HG03066 (cell line): ENCODE measurements at regions not wholly inside any gene's neighbourhood (a gene's known extent, or its start where the extent isn't known, plus 50 kb on each side); places are given as distances from the start of the nearest gene placed in this dataset.
"Not testable (repeated sequence)": the region's sequence is repeated elsewhere in the genome, so short reads cannot be mapped to it uniquely, and the experiment has no call there.

Experiments used
- ATAC-seq: cut with Tn5 transposase; IDR thresholded peaks from one replicate; pipeline ENCODE4 v1.9.1; 2021; ENCODE audit warnings: low read depth; ENCODE audit not compliant: unreplicated experiment

DNA sequence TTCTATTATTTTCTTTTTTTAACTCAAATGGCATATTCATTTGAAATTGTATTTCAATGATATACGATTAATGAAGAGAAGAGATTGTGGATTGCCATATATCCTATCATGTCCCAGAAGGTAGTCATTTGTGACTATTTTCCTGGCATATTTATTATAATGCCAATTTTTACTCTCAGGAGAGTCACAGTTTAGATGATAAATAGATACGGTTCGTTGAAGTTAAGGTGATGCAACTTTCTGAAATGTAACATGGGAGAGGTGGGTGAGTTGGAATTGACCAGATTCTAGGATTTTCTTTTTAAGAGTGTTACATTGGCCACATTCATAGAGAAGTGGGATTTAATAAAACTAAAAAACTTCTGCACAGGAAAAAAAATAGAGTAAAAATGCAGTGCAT is 1138.5 kb downstream of the NCAM2 start:
- ATAC-seq, result no peak

DNA sequence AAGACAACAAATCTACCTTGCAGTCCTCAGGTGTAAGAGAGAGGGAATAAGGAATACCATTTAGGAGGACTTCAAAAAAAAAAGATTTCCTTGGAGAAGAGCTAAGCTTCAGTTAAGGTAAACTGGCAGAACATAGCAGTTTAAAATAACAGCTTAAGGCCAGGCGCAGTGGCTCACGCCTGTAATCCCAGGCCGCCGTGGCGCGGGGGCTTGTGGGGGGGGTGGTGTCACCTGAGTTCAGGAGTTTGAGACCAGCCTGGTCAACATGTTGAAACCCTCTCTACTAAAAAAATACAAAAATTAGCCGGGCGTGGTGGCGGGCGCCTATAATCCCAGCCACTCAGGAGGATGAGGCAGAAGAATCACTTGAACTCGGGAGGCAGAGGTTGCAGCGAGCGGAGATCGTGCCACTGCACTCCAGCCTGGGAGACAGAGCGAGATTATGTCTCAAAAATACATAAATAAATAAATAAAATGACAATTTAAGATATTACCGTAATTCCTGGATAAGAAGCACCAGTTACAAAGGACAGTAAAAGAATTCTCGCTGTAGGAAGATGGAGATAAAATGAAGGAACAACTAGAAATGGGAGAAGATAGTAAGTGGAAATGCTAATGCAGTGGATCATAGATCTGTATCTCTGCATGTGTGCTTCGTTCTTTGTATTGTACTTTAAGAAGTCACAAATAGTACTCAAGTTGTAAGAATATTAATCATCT is 1140.2 kb downstream of the NCAM2 start:
- ATAC-seq, result no peak

DNA sequence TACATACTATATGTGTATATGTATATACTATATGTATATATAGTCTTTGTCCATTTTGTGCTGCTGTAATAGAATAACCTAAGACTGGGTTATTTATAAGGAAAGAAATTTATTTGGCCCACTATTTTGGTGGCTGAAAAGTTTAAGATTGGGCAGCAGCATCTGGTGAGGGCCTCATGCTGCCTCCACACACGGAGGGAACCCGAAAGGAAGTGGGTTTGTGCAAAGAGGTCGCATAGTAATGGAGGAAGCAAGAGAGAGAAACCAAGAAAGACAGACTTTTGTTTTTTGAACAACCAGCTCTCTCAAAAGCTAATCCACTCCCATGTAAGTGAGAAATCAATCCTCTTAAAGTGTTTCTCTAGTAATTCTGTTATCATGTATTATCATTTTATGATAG is 1147.3 kb downstream of the NCAM2 start:
- no peak for ATAC-seq

DNA sequence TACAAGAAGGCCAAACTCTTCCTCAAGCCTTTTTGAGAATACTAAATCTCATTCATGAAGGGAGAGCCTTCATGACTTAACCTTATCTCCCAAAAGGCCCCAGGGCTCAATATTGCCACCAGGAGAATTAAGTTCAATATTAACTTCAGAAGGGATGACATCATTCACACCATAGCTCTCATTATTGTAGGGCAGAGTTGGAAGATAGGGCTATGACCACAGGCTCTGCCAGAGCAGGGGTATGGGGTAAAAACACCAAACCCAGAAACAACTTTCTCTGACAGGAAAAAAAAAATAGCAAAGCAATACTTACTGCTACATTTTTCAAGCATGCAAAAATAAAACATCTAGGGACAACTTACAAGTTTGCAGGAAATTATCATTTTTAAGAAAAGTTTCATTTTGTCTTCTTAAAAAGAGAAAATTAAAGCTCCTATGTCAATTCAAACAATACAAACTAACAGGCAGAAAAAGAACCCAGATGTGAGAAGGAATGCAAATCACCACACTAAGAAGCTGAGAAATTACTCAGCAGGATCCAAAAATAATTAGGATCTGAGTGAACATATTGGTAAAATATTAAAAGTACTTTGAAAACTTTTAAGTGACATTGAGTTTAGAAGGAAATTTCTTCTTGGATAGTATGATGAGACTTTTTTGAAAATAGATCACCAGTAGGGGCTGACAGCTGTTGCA is 1156.5 kb downstream of the NCAM2 start:
- ATAC-seq, result no peak

DNA sequence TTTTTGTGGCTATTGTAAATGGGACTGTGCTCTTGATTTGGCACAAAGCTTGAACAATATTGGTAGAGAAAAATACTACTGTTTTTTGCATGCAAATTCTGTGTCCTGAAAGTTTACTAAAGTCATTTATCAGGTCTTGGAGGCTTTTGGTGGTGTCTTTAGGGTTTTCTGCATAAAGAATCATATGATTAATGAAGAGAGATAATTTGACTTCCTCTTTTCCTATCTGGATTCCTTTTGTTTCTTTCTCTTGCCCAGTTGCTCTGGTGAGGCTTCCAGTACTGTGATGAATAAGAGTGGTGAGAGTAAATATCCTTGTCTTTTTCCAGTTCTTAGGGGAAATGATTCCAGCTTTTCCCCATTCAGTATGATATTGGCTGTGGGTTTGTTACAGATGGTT is 1166.7 kb downstream of the NCAM2 start:
- no peak for ATAC-seq

DNA sequence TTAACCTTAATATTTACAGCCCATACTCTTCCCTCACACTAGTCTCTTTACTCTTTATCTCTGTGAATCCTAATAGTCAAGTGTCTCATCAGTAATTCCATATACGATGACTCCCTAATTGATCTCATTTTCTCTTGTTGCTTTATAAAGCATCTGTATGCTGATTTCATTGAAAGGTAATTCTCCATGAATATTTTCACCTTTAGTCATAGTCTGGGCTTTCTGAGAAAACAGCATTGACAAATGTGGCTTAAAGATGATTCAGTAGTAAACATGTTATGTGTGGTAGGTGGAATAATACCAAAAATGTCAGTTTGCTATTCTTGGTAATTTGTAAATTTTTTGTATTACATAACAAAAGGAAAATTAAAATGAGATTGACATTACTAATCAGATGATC is 1176.5 kb downstream of the NCAM2 start:
- ATAC-seq, result no peak

DNA sequence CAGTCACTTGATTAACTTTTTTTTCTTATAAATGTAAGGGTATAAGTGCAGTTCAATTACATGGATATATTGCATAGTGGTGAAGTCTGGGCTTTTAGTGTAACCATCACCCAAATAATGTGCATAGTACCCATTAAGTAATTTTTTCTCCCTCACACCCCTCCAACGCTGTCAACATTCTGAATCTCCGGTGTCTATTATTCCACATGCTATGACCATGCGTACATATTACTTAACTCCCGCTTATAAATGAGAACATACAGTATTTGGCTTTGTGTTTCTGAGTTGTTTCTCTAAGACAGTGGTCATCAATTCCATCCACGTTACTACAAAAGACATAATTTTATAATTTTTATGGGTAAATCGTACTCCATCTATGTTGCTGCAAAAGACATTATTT is 1191.1 kb downstream of the NCAM2 start:
- no peak for ATAC-seq

DNA sequence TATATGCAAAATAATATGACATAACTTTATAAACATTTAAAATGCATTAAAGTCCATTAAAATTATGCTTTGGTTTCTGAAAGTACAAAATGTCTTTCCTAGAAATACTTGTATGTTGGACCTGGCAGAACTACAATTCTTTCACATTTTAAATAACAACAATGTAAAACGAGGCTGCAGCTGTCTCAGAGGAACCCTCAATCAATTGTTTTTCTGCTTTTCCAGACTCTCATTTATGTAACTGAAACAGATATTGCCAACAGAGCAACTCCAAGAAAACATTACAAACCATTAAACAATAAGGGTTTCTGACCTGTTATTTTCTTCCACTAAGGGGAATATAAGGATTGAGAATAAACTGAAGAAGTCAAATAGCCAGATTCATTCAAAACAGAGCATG is 1193.4 kb downstream of the NCAM2 start:
- no peak for ATAC-seq

DNA sequence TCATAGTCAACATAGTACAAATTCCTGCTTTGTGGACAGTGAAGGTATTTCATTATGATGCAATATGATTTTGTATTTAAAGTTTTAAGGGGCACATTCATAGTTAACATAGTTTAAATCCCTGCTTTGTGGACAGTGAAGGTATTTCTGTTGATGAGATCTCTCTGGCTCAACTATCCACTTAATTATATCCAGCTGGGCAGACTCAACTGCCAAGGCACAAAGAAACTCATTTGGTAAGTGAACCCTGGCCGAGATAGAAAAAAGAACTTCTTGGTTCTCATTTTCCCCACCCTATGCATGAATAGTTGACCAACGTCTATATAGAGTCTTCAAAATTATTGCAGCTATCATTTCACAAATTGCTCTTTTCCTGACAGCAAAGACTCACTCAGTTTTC is 1194.6 kb downstream of the NCAM2 start:
- ATAC-seq, result no peak

DNA sequence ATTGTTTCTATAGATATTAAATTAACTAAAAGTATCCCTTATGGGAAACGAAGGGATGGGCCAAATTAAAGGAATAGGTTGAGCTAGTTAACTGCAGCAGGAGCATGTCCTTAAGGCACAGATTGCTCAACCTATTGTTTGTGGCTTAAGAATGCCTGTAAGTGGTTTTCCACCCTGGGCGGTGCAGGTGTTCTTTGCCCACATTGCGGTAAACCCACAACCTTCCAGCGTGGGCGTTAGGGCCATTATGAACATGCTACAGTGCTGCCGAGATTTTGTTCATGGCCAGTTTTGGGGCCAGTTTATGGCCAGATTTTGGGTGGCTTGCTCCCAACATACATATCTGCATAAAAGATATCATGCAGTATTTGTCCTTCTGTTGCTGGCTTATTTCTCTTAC is 1196.8 kb downstream of the NCAM2 start:
- not testable (repeated sequence) for ATAC-seq

DNA sequence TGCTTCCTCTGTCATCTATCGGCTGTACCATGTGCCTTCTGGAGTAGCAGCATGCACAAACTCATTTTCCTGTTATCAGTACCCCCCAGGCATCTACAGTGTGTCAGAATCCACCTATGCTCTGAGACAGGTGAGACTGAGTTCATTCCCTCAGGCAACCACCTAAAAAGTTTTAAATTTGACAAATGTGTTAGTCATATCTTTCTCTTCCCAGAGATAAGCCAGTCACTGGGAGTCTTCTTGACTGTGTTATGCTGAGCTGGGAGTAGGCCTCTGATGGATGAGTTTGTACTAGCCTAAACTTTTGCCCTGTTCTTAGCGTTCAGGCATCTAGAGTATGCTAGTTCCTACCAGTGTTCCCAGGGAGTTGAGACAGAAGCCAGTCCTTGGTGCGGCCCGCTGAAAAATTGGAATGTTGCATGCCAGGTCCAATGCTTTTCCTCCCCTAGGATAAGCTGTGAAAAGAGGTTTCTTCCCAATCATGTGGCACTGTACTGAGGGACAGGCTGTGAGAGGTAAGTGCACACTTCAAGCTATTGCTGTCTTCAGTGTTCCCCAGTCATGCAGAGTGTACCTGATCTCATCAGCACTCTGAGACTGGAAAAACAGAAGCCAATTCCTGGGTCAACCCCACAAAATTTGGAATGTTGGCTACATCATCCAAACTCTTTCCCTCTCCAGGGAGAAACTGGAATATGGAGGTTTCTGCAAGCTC is 1202.3 kb downstream of the NCAM2 start:
- ATAC-seq, result no peak

DNA sequence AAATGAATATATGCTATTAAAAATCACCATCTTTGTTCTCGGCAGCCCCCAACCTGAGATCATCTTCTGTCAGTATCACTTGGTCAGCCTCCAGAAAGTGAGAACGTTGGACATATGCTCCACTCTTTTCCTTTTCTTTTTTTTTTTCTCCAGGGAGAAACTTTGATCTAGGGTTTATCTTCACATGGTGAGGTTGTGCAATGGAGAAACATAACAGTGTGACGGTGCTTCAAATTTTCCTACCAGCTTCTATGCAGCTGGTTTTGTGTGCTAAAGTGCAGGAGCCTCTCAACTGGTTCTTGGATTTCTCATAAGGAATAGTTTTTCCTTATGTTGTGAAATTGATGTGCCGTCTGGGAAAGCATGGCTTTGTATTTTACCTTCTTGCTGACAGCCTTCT is 1202.9 kb downstream of the NCAM2 start:
- ATAC-seq, result no peak

DNA sequence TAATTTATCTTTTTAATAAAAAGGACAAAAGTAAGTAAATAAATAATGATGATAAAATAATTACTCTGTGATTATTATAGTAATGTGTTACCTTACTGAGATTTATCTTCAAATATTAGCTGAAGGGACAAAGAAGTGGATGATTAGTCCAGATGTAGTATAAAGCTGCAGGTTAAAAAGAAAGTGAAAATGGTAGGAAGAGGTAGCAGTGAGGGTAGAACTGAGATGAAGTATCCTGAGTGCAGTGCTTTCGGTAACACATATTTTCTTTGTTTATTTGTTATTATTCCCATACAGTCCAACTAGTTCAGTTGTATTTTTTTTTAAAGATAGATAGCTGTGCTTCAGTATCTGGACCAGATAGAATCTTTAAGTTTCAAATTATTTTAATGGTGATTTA is 1203.5 kb downstream of the NCAM2 start:
- ATAC-seq, result no peak

DNA sequence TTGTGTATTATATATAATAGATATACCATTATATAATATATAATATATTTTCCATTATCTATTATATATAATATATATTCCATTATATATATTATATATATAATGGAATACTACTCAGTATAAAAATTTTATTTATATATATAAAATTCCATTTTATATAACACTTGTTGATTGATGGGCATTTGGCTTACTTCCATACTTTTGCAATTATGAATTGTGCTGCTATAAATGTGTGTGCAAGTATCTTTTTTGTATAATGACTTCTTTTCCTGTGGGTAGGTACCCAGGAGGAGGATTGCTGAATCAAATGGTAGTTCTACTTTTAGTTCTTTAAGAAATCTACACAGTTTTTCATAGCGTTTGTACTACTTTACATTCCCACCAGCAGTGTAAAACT is 1211.1 kb downstream of the NCAM2 start:
- no peak for ATAC-seq

DNA sequence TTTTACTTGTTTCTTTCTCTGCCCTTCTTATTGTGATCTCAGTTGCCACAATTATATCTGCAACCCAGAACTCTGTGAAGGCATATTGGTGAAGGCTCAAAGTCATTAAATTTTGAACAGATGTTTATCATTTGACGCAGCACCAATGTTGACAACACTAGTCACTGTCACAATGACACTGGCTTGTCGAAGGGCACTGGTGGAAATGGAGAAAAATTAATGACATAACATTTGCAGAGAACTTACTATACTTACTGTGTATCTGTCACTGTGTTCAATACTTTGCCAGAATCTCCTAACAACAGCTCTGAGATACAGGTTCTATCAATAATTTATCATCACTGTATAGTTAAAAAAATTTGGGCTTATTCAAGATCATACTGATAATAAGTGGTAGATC is 1213.7 kb downstream of the NCAM2 start:
- no peak for ATAC-seq

DNA sequence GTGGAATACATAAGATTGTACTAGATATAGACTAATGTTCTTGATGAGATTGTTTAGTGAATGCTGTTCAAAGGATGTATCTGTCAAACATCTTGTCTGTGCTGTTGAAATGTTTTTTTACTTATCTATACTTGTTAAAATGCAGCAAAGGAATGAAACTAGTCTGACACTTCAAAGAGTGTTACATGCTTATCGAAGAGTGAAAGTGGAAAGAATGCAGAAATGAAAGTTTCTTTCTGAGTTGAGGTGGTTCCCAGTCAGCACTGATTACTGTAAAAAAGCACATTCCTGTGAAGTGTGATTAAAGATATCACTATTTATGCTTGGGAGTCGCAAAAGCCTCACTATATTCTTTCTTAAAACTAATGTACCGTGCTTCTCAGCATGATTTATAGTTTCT is 1225.2 kb downstream of the NCAM2 start:
- peak; percentile 74 for ATAC-seq

DNA sequence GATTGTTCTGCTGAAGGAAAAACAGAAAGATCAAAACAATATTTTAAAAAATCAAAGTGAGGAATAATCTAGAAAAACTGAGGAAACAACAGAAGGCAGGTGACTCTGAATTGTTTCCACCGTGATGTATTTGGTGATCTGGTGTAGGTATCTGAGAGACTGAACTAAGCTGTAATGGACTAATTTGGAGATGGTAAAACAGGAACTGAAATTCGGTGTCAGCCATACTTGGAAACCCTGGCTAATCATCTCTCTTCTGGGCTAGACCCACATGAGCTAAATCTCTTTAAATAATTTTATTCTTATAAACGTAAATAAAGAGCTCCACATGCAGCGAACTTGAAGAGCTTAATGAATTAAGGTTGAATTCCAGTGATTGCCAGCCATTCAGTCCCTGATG is 1226.1 kb downstream of the NCAM2 start:
- ATAC-seq, result peak; percentile 74

DNA sequence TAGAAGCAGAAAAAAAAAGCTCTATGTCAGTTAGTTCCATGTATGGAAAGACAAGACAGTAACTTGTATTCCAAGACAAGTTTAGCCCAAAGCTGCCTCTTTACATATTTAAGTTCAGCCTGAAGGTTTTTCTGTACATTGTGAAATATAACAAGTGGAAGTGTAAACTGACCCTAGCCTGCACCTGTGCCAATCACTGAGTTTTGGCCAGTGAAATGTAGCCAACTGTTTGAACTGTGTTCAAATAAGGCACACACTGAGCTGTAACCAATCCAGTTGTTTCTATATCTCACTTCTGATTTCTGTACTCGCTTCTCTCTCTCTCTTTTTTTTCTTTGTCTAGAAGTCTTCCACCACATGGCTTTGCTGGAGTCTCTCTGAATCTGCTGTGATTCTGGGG is 1227.1 kb downstream of the NCAM2 start:
- no peak for ATAC-seq

DNA sequence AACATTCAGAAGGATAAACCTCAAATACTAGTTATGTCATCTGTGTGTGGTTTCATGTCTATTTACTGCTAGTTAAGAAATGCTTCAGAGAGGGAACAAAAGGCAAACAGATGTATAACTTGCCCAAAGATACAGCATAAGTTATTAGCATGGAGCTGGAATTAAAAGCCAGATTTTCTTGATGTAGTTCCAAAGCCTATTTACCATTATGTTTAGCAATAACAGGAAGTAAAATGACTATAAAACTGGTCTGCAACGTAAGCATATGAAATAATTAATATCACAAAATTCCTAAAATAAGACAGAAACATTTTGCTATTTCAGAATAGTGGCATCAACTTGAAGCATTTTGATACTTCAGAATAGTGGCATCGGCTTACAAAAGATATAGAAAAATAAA is 1232.8 kb downstream of the NCAM2 start:
- no peak for ATAC-seq

DNA sequence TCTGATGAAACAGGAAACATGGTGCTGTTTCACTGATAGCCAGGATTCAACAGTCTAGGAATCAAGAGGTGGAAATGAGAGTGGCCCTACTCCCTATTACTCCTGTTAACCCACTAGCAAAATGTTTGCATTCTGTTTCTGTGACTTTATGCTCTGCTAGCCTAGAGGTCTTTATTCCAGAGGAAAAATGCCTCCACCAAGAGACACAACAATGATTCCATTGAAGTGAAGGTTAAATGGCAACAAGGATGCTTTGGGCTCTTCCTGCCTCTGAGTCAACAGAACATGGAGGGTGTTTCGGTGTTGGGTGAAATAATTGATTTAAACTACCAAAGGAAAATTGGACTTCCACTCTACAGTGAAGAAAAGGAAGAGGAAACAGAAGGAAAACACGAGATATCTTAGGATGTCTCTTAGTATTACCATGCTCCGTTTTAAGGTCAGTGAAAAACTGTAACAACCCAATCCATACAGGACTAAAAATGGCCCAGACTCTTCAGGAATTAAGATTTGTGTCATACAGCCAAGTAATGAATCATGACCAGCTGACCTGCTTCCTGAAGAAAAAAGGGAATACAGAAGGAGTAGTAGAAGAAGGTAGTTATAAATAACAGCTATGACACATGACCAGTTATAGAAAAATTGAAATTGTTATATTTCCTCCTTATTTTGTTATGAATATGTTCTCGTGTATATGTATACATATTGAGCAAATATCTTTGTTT is 1237.8 kb downstream of the NCAM2 start:
- no peak for ATAC-seq

DNA sequence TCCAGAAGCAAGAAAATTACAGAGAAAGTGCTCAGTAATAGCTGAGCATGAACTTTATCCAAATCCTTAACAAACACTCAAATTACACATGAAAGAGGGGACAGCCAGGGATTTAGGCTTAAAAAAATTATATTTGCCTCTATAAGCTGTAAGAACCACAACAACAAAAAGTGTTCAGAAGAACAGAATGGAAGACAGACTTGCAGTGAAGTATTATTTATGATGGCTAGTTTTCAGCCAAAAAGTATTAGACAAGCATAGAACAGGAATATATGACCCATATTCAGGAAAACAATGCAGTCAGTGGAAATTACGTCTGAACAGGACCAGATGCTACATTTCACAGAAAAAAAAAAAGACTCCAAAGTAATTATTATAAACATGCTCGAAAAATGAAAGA is 1246.3 kb downstream of the NCAM2 start:
- ATAC-seq, result no peak
